ENCODE measurements at regions not wholly inside any gene's neighbourhood (a gene's known extent, or its start where the extent isn't known, plus 50 kb on each side); places are given as distances from the start of the nearest gene placed in this dataset.
A peak's percentile ranks its signal among the peaks of the same experiment; 100 is the strongest.

GRCh38 chr12:90339837-90340236 is 615.1 kb downstream of the CCER1 start:
- no peak for TF ChIP-seq CTCF (conservative IDR thresholded peaks at IDR 0.05)
- Mint-ChIP-seq H3K36me3 (ENCODE audit: insufficient read depth in 1 of 3, low read depth in 3 of 3) (no peaks in the 10 kb centered on the region), H3K4me3 (peak overlapping the region in 1 of 2 experiments; percentile 15; a peak in 2 of 5 replicates), H3K9me3 (no peaks in the 10 kb centered on the region), H3K27ac (no peak overlapping the region), H3K27me3 (ENCODE audit: low read depth) (peaks cover 64% of the 10 kb centered on the region), H3K4me1 (peaks cover 23 to 28% of the 10 kb centered on the region in 2 experiments)
- no peak overlapping the region for H2AFZ ChIP-seq (ENCODE audit: low read length)
- no peak overlapping the region for H2BK20ac ChIP-seq (ENCODE audit: low read depth, low read length, poor library complexity, severe bottlenecking)
- no peaks in the 10 kb centered on the region for H3K79me1 ChIP-seq (ENCODE audit: insufficient read depth, low read depth, low read length, poor library complexity, severe bottlenecking)
- H3K14ac ChIP-seq (ENCODE audit: insufficient read depth, low read length) = no peak overlapping the region
- no peak overlapping the region for H3K27ac ChIP-seq (ENCODE audit: insufficient read length, low read depth, low read length)
- H4K5ac ChIP-seq (ENCODE audit: insufficient read length, low read depth, low read length) = no peak overlapping the region
- H2BK12ac ChIP-seq (ENCODE audit: insufficient read length, low read depth, low read length) = no peak overlapping the region
- no peak overlapping the region for H2BK120ac ChIP-seq (ENCODE audit: low read depth, low read length, poor library complexity, severe bottlenecking)
- no peak overlapping the region for H3K18ac ChIP-seq (ENCODE audit: insufficient read length, low read depth, low read length)
- H4K8ac ChIP-seq (replicated peaks; ENCODE audit: insufficient read length, low read depth, low read length) = no peak overlapping the region
- no peaks in the 10 kb centered on the region; the same call in 1 of the 2 replicates for H3K27me3 ChIP-seq (ENCODE audit: insufficient read depth, low read length)
- H4K20me1 ChIP-seq (ENCODE audit: control insufficient read depth, insufficient read depth, insufficient read length) = no peaks in the 10 kb centered on the region
- no peak overlapping the region for H4K91ac ChIP-seq (ENCODE audit: insufficient read length, low read depth, low read length)
- WGBS (ENCODE audit: extremely low coverage, insufficient read length, low lambda C conversion rate) = no CpG with 5 or more reads among the region's 4 CpGs
- H3K9ac ChIP-seq (ENCODE audit: extremely low read depth, insufficient read length, low read length) = no peak overlapping the region
- no peak overlapping the region for H3K4ac ChIP-seq (ENCODE audit: low read depth, low read length)
- no peak overlapping the region for H3K56ac ChIP-seq (ENCODE audit: insufficient read length, low read depth, low read length)
- no peak overlapping the region for H2BK15ac ChIP-seq (ENCODE audit: low read depth, low read length)
- no peaks in the 10 kb centered on the region for H3K79me2 ChIP-seq (ENCODE audit: insufficient read depth, low read length)
- no peak overlapping the region for H2BK5ac ChIP-seq (ENCODE audit: insufficient read length, low read length)
- DNase-seq = no peak
- H3K4me2 ChIP-seq (ENCODE audit: insufficient read depth, insufficient read length, low read length) = no peak overlapping the region
- no peak overlapping the region for H3T11ph ChIP-seq (ENCODE audit: low read length)
- H3K4me1 ChIP-seq (ENCODE audit: insufficient read depth, low read length) = no peaks in the 10 kb centered on the region; the same call in 1 of the 2 replicates
- no peaks in the 10 kb centered on the region for H3K9me3 ChIP-seq (ENCODE audit: control insufficient read depth, low read depth, low read length)
- H3K23ac ChIP-seq (ENCODE audit: insufficient read length, low read depth, low read length) = no peak overlapping the region
- H3K23me2 ChIP-seq (ENCODE audit: insufficient read length, low read depth, low read length, poor library complexity, severe bottlenecking) = no peaks in the 10 kb centered on the region
- H2AK5ac ChIP-seq (ENCODE audit: insufficient read length, low read length) = no peak overlapping the region

All from H9 (cell line).